ENCODE measurements at regions not wholly inside any gene's neighbourhood (a gene's known extent, or its start where the extent isn't known, plus 50 kb on each side); places are given as distances from the start of the nearest gene placed in this dataset.

- no peak for TF ChIP-seq CTCF (IDR thresholded peaks at IDR 0.05; ENCODE audit: low read length)
- no peak for TF ChIP-seq EZH2phosphoT487 (IDR thresholded peaks at IDR 0.05; ENCODE audit: low read length)
These were observed 131.9 kb upstream of the GPRIN3 start for GRCh38 chr4:89439533-89439932.

Data from MM.1S (cell line).